Trophoblast cell (in vitro differentiated cells and primary cell): ENCODE measurements at regions not wholly inside any gene's neighbourhood (a gene's known extent, or its start where the extent isn't known, plus 50 kb on each side); places are given as distances from the start of the nearest gene placed in this dataset.

ENCODE experiments used
- DNase-seq, 2 donors: peaks; one replicate each; pipeline ENCODE4 v3.0.0-alpha.2; 2016
- H2AFZ ChIP-seq: 2 replicates; pipeline ENCODE4 v1.6.1; 2013; ENCODE audit warnings: low read length, moderate library complexity, mild to moderate bottlenecking; ENCODE audit not compliant: insufficient read depth, poor library complexity
- H2AK5ac ChIP-seq: 2 replicates; pipeline ENCODE4 v1.6.1; 2013; ENCODE audit warnings: mild to moderate bottlenecking, low read length
- H2BK120ac ChIP-seq: 2 replicates; pipeline ENCODE4 v1.6.1; 2013; ENCODE audit warnings: low read length, mild to moderate bottlenecking, moderate library complexity; ENCODE audit not compliant: insufficient read depth, poor library complexity
- H2BK12ac ChIP-seq: 2 replicates; pipeline ENCODE4 v1.6.1; 2013; ENCODE audit warnings: mild to moderate bottlenecking, low read length, moderate library complexity
- H2BK5ac ChIP-seq: 2 replicates; pipeline ENCODE4 v1.6.1; 2013; ENCODE audit warnings: low read length, low read depth, moderate library complexity, mild to moderate bottlenecking; ENCODE audit not compliant: poor library complexity
- H3K14ac ChIP-seq: 2 replicates; pipeline ENCODE4 v1.6.1; 2013; ENCODE audit warnings: mild to moderate bottlenecking, low read length
- H3K18ac ChIP-seq: 2 replicates; pipeline ENCODE4 v1.6.1; 2013; ENCODE audit warnings: mild to moderate bottlenecking, low read length
- H3K23ac ChIP-seq: 2 replicates; pipeline ENCODE4 v1.6.1; 2013; ENCODE audit warnings: low read length
- H3K27ac ChIP-seq: 2 replicates; pipeline ENCODE4 v1.5.1; 2013; ENCODE audit warnings: low read depth, mild to moderate bottlenecking, inconsistent platforms, low read length, moderate library complexity
- H3K27me3 ChIP-seq: 2 replicates; pipeline ENCODE4 v1.6.1; 2013; ENCODE audit warnings: inconsistent platforms, mild to moderate bottlenecking, low read length, moderate library complexity; ENCODE audit not compliant: insufficient read depth
- H3K36me3 ChIP-seq, 2 experiments: 1 replicate in 1 of 2; 2 replicates in 1 of 2; pipeline ENCODE4 v1.6.1; 2013; ENCODE audit warnings: low read length in 2 of 2, mild to moderate bottlenecking in 2 of 2, moderate library complexity in 1 of 2; ENCODE audit not compliant: insufficient read depth in 2 of 2, control insufficient read depth in 1 of 2
- H3K4ac ChIP-seq: 2 replicates; pipeline ENCODE4 v1.6.1; 2013; ENCODE audit warnings: low read depth, mild to moderate bottlenecking, low read length, moderate library complexity
- H3K4me1 ChIP-seq, 2 experiments: 1 replicate in 1 of 2; 2 replicates in 1 of 2; pipeline ENCODE4 v1.6.1; 2013; ENCODE audit warnings: low read length in 2 of 2, mild to moderate bottlenecking in 2 of 2, moderate library complexity in 1 of 2; ENCODE audit not compliant: insufficient read depth in 2 of 2, control insufficient read depth in 1 of 2
- H3K4me2 ChIP-seq: 2 replicates; pipeline ENCODE4 v1.6.1; 2013; ENCODE audit warnings: inconsistent platforms, mild to moderate bottlenecking, low read length, moderate library complexity
- H3K4me3 ChIP-seq: 2 replicates; pipeline ENCODE4 v1.5.1; 2013; ENCODE audit warnings: mild to moderate bottlenecking, low read depth, low read length, inconsistent platforms
- H3K79me1 ChIP-seq: one replicate; pipeline ENCODE4 v1.6.1; 2013; ENCODE audit warnings: low read length
- H3K79me2 ChIP-seq: 2 replicates; pipeline ENCODE4 v1.6.1; 2013; ENCODE audit warnings: low read length, mild to moderate bottlenecking; ENCODE audit not compliant: control insufficient read depth, insufficient read depth, poor library complexity
- H3K9ac ChIP-seq: 2 replicates; pipeline ENCODE4 v1.6.1; 2013; ENCODE audit warnings: mild to moderate bottlenecking, low read length
- H3K9me3 ChIP-seq: 2 replicates; pipeline ENCODE4 v1.6.1; 2013; ENCODE audit warnings: low read depth, mild to moderate bottlenecking, control low read depth, inconsistent platforms, low read length; ENCODE audit not compliant: insufficient read depth
- H4K12ac ChIP-seq: 2 replicates; pipeline ENCODE4 v1.6.1; 2013; ENCODE audit warnings: low read depth, mild to moderate bottlenecking, low read length, moderate library complexity
- H4K8ac ChIP-seq: 2 replicates; pipeline ENCODE4 v1.6.1; 2013; ENCODE audit warnings: low read depth, mild to moderate bottlenecking, low read length, moderate library complexity
- H4K91ac ChIP-seq: one replicate; pipeline ENCODE4 v1.6.1; 2013; ENCODE audit warnings: low read depth, mild to moderate bottlenecking, low read length, moderate library complexity
- whole genome bisulfite sequencing: extraction: QIAGEN DNeasy Blood & Tissue Kit; methylation state at CpG from one replicate; pipeline ENCODE4 v1.1.7; 2013; ENCODE audit warnings: missing lambda C conversion rate; ENCODE audit not compliant: insufficient read length, insufficient coverage; ENCODE audit errors: extremely low coverage; 5-methylcytosine and 5-hydroxymethylcytosine counted together

- H3K4me1 ChIP-seq, result no peaks in the 10 kb centered on the region
- H3K4me3 ChIP-seq, result no peak overlapping the region
- no peak overlapping the region for H3K4me2 ChIP-seq
- no peak overlapping the region for H4K12ac ChIP-seq
- H2BK120ac ChIP-seq, result no peak overlapping the region
- WGBS, result no CpG with 5 or more reads among the region's 2 CpGs
- H3K4ac ChIP-seq, result no peak overlapping the region
- H2AFZ ChIP-seq, result no peak overlapping the region
- no peak overlapping the region for H2BK12ac ChIP-seq
- H3K79me2 ChIP-seq, result no peaks in the 10 kb centered on the region
- H3K27ac ChIP-seq, result no peak overlapping the region
- H3K14ac ChIP-seq, result no peak overlapping the region
- no peaks in the 10 kb centered on the region for H3K9me3 ChIP-seq
- no peaks in the 10 kb centered on the region for H3K79me1 ChIP-seq
- no peak overlapping the region for H4K8ac ChIP-seq
- H4K91ac ChIP-seq, result no peak overlapping the region
- no peaks in the 10 kb centered on the region for H3K27me3 ChIP-seq
- H3K18ac ChIP-seq, result no peak overlapping the region
- DNase-seq, result no peak
- H3K36me3 ChIP-seq, result no peaks in the 10 kb centered on the region
- H2AK5ac ChIP-seq, result no peak overlapping the region
- H3K23ac ChIP-seq, result no peak overlapping the region
- H2BK5ac ChIP-seq, result no peak overlapping the region
- H3K9ac ChIP-seq, result no peak overlapping the region
Measured at GRCh38 chr3:102757950-102758349, 323.1 kb downstream of the ZPLD1 start.

GRCh38 chr3:102761766-102762165 is 327.0 kb downstream of the ZPLD1 start:
- Histone ChIP-seq H3K4ac (no peak overlapping the region), H2BK120ac (no peak overlapping the region), H3K18ac (no peak overlapping the region), H3K4me3 (no peak overlapping the region), H3K36me3 (no peaks in the 10 kb centered on the region), H3K4me2 (no peak overlapping the region), H4K8ac (no peak overlapping the region), H3K14ac (no peak overlapping the region), H2BK5ac (no peak overlapping the region), H3K9me3 (no peaks in the 10 kb centered on the region), H3K23ac (no peak overlapping the region), H2BK12ac (no peak overlapping the region), H3K27me3 (no peaks in the 10 kb centered on the region), H3K79me1 (no peaks in the 10 kb centered on the region), H4K12ac (no peak overlapping the region), H3K79me2 (no peaks in the 10 kb centered on the region), H2AFZ (no peak overlapping the region), H3K27ac (no peak overlapping the region), H2AK5ac (no peak overlapping the region), H3K9ac (no peak overlapping the region), H3K4me1 (no peaks in the 10 kb centered on the region), H4K91ac (no peak overlapping the region)
- no peak for DNase-seq
- no CpG with 5 or more reads among the region's 2 CpGs for WGBS

- Histone ChIP-seq H3K23ac (no peak overlapping the region), H4K12ac (no peak overlapping the region), H2BK12ac (no peak overlapping the region), H3K79me2 (no peaks in the 10 kb centered on the region), H2BK120ac (no peak overlapping the region), H2AK5ac (no peak overlapping the region), H3K27me3 (no peaks in the 10 kb centered on the region), H3K9me3 (no peaks in the 10 kb centered on the region), H4K8ac (no peak overlapping the region), H2BK5ac (no peak overlapping the region), H3K4me1 (no peaks in the 10 kb centered on the region), H3K14ac (no peak overlapping the region), H3K4ac (no peak overlapping the region), H3K9ac (no peak overlapping the region), H3K4me3 (no peak overlapping the region), H4K91ac (no peak overlapping the region), H3K36me3 (no peaks in the 10 kb centered on the region), H3K79me1 (no peaks in the 10 kb centered on the region), H3K27ac (no peak overlapping the region), H3K18ac (no peak overlapping the region), H3K4me2 (no peak overlapping the region), H2AFZ (no peak overlapping the region)
- DNase-seq, result peak in 1 of 2 donors; percentile 6
- whole genome bisulfite sequencing, result no CpG with 5 or more reads among the region's 3 CpGs
Measured at GRCh38 chr3:102790747-102791325, 356.0 kb downstream of the ZPLD1 start.

GRCh38 chr3:102791641-102792589 is 357.1 kb downstream of the ZPLD1 start:
- no peak overlapping the region for H3K14ac ChIP-seq
- no peaks in the 10 kb centered on the region for H3K4me1 ChIP-seq
- H3K9ac ChIP-seq, result no peak overlapping the region
- H3K18ac ChIP-seq, result no peak overlapping the region
- H2BK120ac ChIP-seq, result no peak overlapping the region
- no peak overlapping the region for H3K4ac ChIP-seq
- H2BK5ac ChIP-seq, result no peak overlapping the region
- no peak overlapping the region for H3K23ac ChIP-seq
- no peaks in the 10 kb centered on the region for H3K27me3 ChIP-seq
- H4K12ac ChIP-seq, result no peak overlapping the region
- H3K9me3 ChIP-seq, result no peaks in the 10 kb centered on the region
- H3K79me1 ChIP-seq, result no peaks in the 10 kb centered on the region
- no peak for DNase-seq
- no peak overlapping the region for H2AFZ ChIP-seq
- no peak overlapping the region for H4K91ac ChIP-seq
- H3K4me3 ChIP-seq, result no peak overlapping the region
- H2BK12ac ChIP-seq, result no peak overlapping the region
- no peak overlapping the region for H4K8ac ChIP-seq
- no peak overlapping the region for H3K4me2 ChIP-seq
- H3K79me2 ChIP-seq, result no peaks in the 10 kb centered on the region
- no peak overlapping the region for H3K27ac ChIP-seq
- no peaks in the 10 kb centered on the region for H3K36me3 ChIP-seq
- WGBS, result no CpG with 5 or more reads among the region's 7 CpGs
- H2AK5ac ChIP-seq, result no peak overlapping the region
